ENCODE measurements at regions not wholly inside any gene's neighbourhood (a gene's known extent, or its start where the extent isn't known, plus 50 kb on each side); places are given as distances from the start of the nearest gene placed in this dataset.

GRCh38 chr5:148880696-148881095, 54.3 kb downstream of the ADRB2 start (continued):
- no peak for TF ChIP-seq MAX (IDR thresholded peaks at IDR 0.05)
- TF ChIP-seq CBX8 (IDR thresholded peaks at IDR 0.05; ENCODE audit: borderline replicate concordance, low read depth, low read length), result no peak
- TF ChIP-seq CEBPB (IDR thresholded peaks at IDR 0.05; ENCODE audit: low read depth, low read length), result no peak
- TF ChIP-seq SP2 (IDR thresholded peaks at IDR 0.05; ENCODE audit: low read length), result no peak
- TF ChIP-seq BCL11A (IDR thresholded peaks at IDR 0.05; ENCODE audit: low read depth in 2 of 2, low read length in 2 of 2), result no peak
- TF ChIP-seq RNF2 (IDR thresholded peaks at IDR 0.05; ENCODE audit: borderline replicate concordance, low read depth, low read length, missing control alignments, poor library complexity, severe bottlenecking), result no peak

All from H1 (cell line).